Loucy (cell line): ENCODE measurements at regions not wholly inside any gene's neighbourhood (a gene's known extent, or its start where the extent isn't known, plus 50 kb on each side); places are given as distances from the start of the nearest gene placed in this dataset.
"Not testable (repeated sequence)": the region's sequence is repeated elsewhere in the genome, so short reads cannot be mapped to it uniquely, and the experiment has no call there.

Experiments
- H2AFZ ChIP-seq: fragments of 200-600 bp; sonication (generic); 2 replicates; pipeline ENCODE4 v1.6.0; 2016; ENCODE audit warnings: antibody characterized with exemption, mild to moderate bottlenecking, low read length, moderate library complexity
- H3F3A ChIP-seq: fragments of 200-600 bp; 2 replicates; pipeline ENCODE4 v1.6.0; 2016; ENCODE audit warnings: antibody characterized with exemption, low read depth, mild to moderate bottlenecking
- H3K27me3 ChIP-seq: fragments of 200-600 bp; sonication (generic); 2 replicates; pipeline ENCODE4 v1.6.1; 2014; ENCODE audit warnings: low read length, mild to moderate bottlenecking; ENCODE audit not compliant: insufficient read depth, poor library complexity, severe bottlenecking
- H3K36me3 ChIP-seq: fragments of 200-600 bp; sonication (generic); 2 replicates; pipeline ENCODE4 v1.6.1; 2016; ENCODE audit warnings: low read length; ENCODE audit not compliant: insufficient read depth
- H3K4me1 ChIP-seq: fragments of 200-600 bp; sonication (generic); 2 replicates; pipeline ENCODE4 v1.5.1; 2014; ENCODE audit warnings: low read length, mild to moderate bottlenecking; ENCODE audit not compliant: insufficient read depth, poor library complexity, severe bottlenecking
- H3K4me2 ChIP-seq: fragments of 200-600 bp; sonication (generic); 2 replicates; pipeline ENCODE4 v1.6.0; 2014; ENCODE audit warnings: antibody characterized with exemption, low read length, low read depth, mild to moderate bottlenecking; ENCODE audit not compliant: poor library complexity, severe bottlenecking
- H3K4me3 ChIP-seq: fragments of 200-600 bp; sonication (generic); 2 replicates; pipeline ENCODE4 v1.5.1; 2014; ENCODE audit warnings: low read length, mild to moderate bottlenecking, mixed read lengths; ENCODE audit not compliant: poor library complexity, severe bottlenecking
- H3K79me2 ChIP-seq: fragments of 200-600 bp; sonication (generic); 2 replicates; pipeline ENCODE4 v1.6.1; 2014; ENCODE audit warnings: low read length; ENCODE audit not compliant: insufficient read depth
- H3K9ac ChIP-seq: fragments of 200-600 bp; sonication (generic); 2 replicates; pipeline ENCODE4 v1.6.0; 2014; ENCODE audit warnings: mild to moderate bottlenecking, low read depth, low read length, moderate library complexity; ENCODE audit not compliant: poor library complexity, severe bottlenecking
- H3K9me2 ChIP-seq: fragments of 200-600 bp; sonication (generic); replicated peaks from 2 replicates; pipeline ENCODE4 v1.6.1; 2016; ENCODE audit warnings: low read depth, low read length, mixed read lengths
- H3K9me3 ChIP-seq: fragments of 200-600 bp; sonication (generic); 2 replicates; pipeline ENCODE4 v1.6.1; 2014; ENCODE audit warnings: mild to moderate bottlenecking, antibody characterized with exemption, low read length, low read depth; ENCODE audit not compliant: insufficient read depth
- H4K20me1 ChIP-seq: fragments of 200-600 bp; sonication (generic); 2 replicates; pipeline ENCODE4 v1.6.0; 2014; ENCODE audit warnings: antibody characterized with exemption, low read length, mild to moderate bottlenecking; ENCODE audit not compliant: insufficient read depth, poor library complexity, severe bottlenecking
- EZH2phosphoT487 ChIP-seq: fragments of 200-600 bp; IDR thresholded peaks from 2 replicates; pipeline ENCODE4 v1.6.1; 2018; ENCODE audit warnings: antibody characterized with exemption, mild to moderate bottlenecking, moderate library complexity, borderline replicate concordance
- TF ChIP-seq, protein P1 (sequence below): fragments of 200-600 bp; sonication (generic); conservative IDR thresholded peaks from 2 replicates; pipeline ENCODE4 v1.5.1; 2014; ENCODE audit warnings: mild to moderate bottlenecking, antibody characterized with exemption, low read length

DNA sequence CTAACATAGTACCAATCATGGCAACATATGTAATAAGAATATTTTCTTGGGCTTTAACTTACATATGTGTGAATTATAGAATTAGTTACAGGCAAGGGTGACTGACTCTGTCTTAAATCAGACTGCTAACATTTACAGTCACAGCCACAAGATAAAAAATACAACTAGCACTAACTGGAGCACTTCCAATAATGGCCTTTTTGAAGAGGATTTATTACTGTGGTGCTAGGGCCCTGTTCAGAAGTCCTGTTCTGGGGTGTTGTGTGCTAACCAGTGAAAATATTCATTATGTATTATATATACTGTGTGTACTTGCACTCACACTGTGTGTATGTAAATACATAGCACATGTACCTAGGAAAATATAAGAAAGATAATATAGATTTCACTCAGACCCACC, 1611.2 kb downstream of the PCDH18 start:
- no peak overlapping the region for H2AFZ ChIP-seq
- TF ChIP-seq, protein P1, sequence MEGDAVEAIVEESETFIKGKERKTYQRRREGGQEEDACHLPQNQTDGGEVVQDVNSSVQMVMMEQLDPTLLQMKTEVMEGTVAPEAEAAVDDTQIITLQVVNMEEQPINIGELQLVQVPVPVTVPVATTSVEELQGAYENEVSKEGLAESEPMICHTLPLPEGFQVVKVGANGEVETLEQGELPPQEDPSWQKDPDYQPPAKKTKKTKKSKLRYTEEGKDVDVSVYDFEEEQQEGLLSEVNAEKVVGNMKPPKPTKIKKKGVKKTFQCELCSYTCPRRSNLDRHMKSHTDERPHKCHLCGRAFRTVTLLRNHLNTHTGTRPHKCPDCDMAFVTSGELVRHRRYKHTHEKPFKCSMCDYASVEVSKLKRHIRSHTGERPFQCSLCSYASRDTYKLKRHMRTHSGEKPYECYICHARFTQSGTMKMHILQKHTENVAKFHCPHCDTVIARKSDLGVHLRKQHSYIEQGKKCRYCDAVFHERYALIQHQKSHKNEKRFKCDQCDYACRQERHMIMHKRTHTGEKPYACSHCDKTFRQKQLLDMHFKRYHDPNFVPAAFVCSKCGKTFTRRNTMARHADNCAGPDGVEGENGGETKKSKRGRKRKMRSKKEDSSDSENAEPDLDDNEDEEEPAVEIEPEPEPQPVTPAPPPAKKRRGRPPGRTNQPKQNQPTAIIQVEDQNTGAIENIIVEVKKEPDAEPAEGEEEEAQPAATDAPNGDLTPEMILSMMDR, result no peak
- TF ChIP-seq EZH2phosphoT487, result no peak
- H3K9me2 ChIP-seq, result no peaks in the 10 kb centered on the region
- no peaks in the 10 kb centered on the region for H3K4me1 ChIP-seq
- H3K4me2 ChIP-seq, result no peak overlapping the region
- H3K9ac ChIP-seq, result no peak overlapping the region
- no peaks in the 10 kb centered on the region for H3K27me3 ChIP-seq
- no peak overlapping the region for H3K4me3 ChIP-seq
- H3K79me2 ChIP-seq, result no peaks in the 10 kb centered on the region
- no peaks in the 10 kb centered on the region for H3K36me3 ChIP-seq
- no peaks in the 10 kb centered on the region for H4K20me1 ChIP-seq
- no peaks in the 10 kb centered on the region for H3K9me3 ChIP-seq
- H3F3A ChIP-seq, result no peaks in the 10 kb centered on the region

DNA sequence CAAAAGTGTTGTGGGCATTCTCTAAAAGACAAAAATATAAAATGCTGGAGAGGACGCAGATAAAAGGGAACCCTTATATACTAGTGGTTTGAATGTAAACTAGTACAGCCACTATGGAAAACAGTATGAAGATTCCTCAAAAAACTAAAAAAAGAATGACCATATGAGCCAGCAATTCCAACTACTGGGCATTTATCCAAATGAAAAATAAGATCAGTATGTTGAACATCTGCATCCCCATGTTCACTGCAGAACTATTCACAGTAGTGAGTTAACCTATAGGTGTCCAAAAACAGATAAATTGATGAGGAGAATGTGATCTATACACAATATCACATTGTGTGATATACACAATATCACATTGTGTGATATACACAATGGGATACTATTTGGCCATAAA, 1615.3 kb downstream of the PCDH18 start:
- no peaks in the 10 kb centered on the region for H3K27me3 ChIP-seq
- H3K4me2 ChIP-seq, result no peak overlapping the region
- H3F3A ChIP-seq, result no peaks in the 10 kb centered on the region
- no peak overlapping the region for H3K4me3 ChIP-seq
- no peaks in the 10 kb centered on the region for H3K9me3 ChIP-seq
- no peaks in the 10 kb centered on the region for H3K4me1 ChIP-seq
- no peaks in the 10 kb centered on the region for H3K79me2 ChIP-seq
- H3K36me3 ChIP-seq, result no peaks in the 10 kb centered on the region
- no peak overlapping the region for H3K9ac ChIP-seq
- no peaks in the 10 kb centered on the region for H3K9me2 ChIP-seq
- H4K20me1 ChIP-seq, result no peaks in the 10 kb centered on the region
- no peak overlapping the region for H2AFZ ChIP-seq
- TF ChIP-seq, protein P1, result no peak
- no peak for TF ChIP-seq EZH2phosphoT487

DNA sequence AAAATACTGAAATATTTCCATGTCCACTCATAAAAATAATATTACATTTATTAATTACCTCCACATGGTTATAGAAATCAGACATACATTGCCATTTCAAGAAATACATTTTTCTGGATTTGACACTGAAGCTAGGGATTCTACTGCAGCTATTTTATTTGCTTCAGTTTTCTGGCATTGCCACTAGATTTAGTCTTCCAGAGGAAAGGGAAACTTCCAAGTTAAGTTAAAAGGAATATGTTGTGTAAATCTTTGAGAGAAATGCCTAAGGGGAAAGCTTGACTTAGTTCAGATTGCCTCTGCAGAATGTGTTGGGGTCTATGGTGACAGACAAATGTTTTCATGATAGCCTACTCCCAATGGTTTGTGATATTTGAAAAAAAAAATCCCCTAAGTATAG, 1631.3 kb downstream of the PCDH18 start:
- Histone ChIP-seq H2AFZ (no peak overlapping the region), H4K20me1 (no peaks in the 10 kb centered on the region), H3K4me1 (no peaks in the 10 kb centered on the region), H3K4me3 (no peak overlapping the region), H3K4me2 (no peak overlapping the region), H3K27me3 (no peaks in the 10 kb centered on the region), H3F3A (no peaks in the 10 kb centered on the region), H3K79me2 (no peaks in the 10 kb centered on the region), H3K9ac (no peak overlapping the region), H3K9me2 (no peaks in the 10 kb centered on the region), H3K9me3 (no peaks in the 10 kb centered on the region), H3K36me3 (no peaks in the 10 kb centered on the region)
- no peak for TF ChIP-seq EZH2phosphoT487
- TF ChIP-seq, protein P1, result no peak

DNA sequence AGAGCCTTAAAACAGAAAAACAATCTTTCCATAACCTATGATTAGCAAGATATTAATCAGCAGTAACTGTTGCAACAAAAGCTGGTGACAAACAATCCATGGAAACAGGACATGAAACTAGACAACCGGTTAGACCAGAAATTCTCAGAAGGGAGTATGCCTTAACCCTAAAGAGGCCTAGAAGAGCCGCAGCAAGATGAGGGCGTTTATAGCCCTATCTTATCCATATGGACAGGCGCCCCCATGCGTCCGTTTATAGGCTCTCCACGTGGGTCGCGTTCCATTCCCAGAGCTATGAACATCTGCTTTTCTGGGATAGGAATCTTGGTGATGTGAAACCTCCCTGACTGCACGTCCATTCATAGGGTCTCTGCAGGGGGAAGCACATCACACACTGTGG, 1662.7 kb upstream of the PABPC4L start:
- not testable (repeated sequence) for H4K20me1 ChIP-seq, H3K9me2 ChIP-seq, H3K9ac ChIP-seq, H3K36me3 ChIP-seq, H3F3A ChIP-seq, H3K4me1 ChIP-seq, H3K4me2 ChIP-seq, H3K27me3 ChIP-seq, H3K79me2 ChIP-seq, H3K9me3 ChIP-seq, H2AFZ ChIP-seq, H3K4me3 ChIP-seq
